GM19468 (cell line): ENCODE measurements at regions not wholly inside any gene's neighbourhood (a gene's known extent, or its start where the extent isn't known, plus 50 kb on each side); places are given as distances from the start of the nearest gene placed in this dataset.
"Not testable (repeated sequence)": the region's sequence is repeated elsewhere in the genome, so short reads cannot be mapped to it uniquely, and the experiment has no call there.

Source experiments
- ATAC-seq: cut with Tn5 transposase; IDR thresholded peaks from one replicate; pipeline ENCODE4 v1.9.1; 2021; ENCODE audit warnings: mild to moderate bottlenecking, moderate library complexity, moderate number of reproducible peaks; ENCODE audit not compliant: unreplicated experiment; ENCODE audit errors: extremely low read depth

GRCh38 chr3:88987776-88988175 lies 119.6 kb upstream of the EPHA3 start:
- no peak for ATAC-seq

- no peak for ATAC-seq
Measured at GRCh38 chr3:88988906-88989305, 118.5 kb upstream of the EPHA3 start.

- ATAC-seq = no peak
Measured at GRCh38 chr3:88991496-88991895, 115.9 kb upstream of the EPHA3 start.

- no peak for ATAC-seq
Measured at GRCh38 chr3:88996691-88997090, 110.7 kb upstream of the EPHA3 start.

DNA sequence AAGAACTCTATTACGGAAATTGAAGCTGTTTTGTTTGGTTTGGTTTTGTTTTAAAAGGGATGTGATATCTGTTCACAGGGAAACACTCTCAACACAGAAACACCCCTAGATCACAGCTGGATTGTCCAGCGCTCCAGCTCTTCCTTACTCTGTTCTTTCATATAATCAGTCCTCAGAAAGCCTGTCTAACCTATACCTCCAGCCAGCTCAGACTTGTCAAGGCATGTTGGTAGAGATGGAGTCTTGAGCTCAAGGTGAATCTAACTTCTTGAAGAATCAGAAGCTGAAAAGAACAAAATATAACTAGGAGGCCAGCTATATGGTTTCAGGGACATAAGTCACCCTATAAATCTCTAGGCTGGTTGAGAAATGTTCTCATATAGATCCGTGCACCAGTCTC lies 110.2 kb upstream of the EPHA3 start:
- ATAC-seq = no peak

DNA sequence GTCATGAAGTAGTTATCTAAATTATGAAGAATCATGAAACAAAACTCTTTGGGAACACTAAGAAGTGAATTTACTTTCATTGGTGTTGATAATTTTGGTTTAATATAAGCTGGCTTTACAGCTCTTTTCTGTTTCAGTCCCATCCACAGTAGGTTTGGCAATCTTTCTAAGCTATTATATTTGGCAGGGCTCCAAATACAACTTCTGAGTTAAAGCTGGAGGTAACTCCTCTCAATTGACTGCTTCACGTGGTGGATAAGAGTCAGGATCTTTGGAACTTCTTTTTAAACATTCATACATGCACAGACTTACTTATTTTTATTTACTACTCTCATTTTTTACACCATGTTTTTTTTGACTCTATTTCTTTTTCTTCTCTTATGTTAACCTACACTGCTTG lies 106.5 kb upstream of the EPHA3 start:
- no peak for ATAC-seq

DNA sequence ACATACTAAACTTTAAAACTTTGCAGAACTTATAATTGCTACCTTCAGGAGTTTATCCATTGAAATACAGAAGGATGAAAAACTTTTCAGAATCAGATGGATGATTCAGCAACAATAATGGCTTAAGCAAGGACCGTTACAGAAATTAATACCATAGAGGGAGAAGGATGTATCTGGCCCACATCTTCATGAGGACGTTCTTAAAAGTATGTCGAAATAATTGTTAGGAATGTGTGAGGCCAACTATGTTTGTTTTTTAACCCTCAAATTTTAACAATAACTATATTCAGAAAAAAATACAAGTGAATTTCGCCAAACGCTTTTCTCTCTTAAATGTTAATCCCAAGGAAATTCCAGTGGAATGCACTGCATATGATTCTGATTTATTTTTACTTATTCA lies 105.2 kb upstream of the EPHA3 start:
- no peak for ATAC-seq

DNA sequence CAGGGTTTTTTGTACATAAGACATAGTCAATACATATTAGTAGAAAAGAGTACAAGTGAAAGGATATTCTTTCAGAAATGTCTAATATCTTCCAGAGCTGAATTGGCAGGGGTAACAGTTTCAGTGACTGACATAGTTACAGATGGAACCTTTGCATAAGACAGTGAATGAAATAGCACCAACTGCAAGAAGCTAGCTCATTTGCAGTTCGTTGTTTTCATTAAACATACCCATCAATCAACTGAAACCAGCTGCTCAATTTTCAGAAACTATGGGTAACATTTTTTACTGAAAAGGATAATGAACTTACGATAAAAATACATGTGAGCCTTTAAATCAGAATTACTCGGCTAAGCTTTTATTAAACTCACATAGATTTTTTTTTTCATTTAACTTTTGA lies 93.9 kb upstream of the EPHA3 start:
- no peak for ATAC-seq

DNA sequence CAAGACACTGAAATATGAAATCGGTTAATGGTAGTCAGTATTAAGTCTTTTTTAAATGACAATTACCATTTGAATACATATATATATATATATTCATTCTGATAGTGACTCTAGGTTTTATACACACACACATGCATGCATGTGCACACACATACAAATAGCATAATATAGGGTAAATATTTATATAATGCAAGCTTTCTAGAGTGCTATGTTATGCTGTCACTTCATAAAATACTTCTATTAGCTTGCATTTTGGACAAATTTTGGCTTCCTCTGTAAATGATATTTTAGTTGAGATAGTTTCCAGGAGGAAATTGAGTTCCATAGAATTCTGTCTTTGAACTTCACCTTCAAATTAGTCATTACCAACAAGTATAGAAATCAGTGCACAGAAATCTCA lies 89.9 kb upstream of the EPHA3 start:
- no peak for ATAC-seq

GRCh38 chr3:89025185-89025584 lies 82.2 kb upstream of the EPHA3 start:
- ATAC-seq = no peak

- no peak for ATAC-seq
Measured at GRCh38 chr3:89032346-89033013, 74.9 kb upstream of the EPHA3 start.

DNA sequence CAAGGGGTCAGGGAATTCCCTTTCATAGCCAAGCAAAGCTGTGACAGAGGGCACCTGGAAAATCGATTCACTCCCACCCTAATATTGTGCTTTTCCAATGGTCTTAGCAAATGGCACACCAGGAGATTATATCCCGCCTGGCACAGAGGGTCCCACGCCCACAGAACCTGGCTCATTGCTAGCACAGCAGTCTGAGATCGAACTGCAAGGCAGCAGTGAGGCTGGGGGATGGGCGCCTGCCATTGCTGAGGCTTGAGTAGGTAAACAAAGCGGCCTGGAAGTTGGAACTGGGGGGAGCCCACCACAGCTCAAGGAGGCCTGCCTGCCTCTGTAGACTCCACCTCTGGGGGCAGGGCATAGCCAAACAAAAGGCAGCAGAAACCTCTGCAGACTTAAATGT lies 72.7 kb upstream of the EPHA3 start:
- ATAC-seq = not testable (repeated sequence)

DNA sequence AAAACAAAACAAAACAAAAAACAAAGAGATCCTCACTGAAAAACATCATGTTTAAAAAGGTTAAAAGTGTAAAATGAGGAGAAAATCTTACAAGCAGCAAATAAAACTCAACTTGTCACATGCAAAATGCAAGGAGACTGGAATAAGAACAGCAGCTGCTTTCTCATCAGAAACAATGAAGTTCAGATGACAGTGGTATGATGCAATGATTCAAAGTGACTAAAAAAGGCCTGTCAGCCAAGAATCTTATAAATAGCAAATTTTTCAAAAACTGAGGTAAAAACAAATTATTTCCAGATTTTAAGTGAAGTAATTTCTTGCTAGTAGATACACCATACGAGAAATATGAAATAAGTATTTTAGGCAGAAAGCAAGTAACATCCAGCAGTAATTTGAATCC lies 68.6 kb upstream of the EPHA3 start:
- ATAC-seq = no peak

GRCh38 chr3:89042236-89042835 lies 65.1 kb upstream of the EPHA3 start:
- ATAC-seq = no peak

DNA sequence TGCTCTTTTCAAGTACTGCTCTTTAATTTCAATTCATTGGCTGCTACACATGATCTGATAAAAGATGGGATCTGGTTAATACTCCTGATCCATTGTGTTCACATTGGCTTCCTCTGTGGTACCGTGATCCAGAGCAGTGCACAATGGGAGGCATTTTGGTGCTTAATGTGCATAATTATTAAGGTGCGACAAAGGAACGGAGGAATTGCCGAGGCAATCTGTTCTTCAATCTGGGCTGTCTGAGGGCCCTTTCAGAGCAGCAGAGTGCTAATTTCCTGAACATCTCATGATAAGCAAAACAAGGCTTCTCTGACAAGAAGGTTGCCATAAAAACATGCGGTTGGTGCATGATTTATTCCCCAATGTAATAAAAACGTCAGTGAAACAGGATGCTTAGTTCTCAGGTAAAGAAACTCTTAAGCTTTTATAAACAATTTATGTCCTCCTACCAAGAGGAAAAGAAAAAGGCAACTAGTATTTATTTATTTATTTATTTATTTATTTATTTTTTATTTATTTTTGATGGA lies 64.0 kb upstream of the EPHA3 start:
- ATAC-seq = no peak

DNA sequence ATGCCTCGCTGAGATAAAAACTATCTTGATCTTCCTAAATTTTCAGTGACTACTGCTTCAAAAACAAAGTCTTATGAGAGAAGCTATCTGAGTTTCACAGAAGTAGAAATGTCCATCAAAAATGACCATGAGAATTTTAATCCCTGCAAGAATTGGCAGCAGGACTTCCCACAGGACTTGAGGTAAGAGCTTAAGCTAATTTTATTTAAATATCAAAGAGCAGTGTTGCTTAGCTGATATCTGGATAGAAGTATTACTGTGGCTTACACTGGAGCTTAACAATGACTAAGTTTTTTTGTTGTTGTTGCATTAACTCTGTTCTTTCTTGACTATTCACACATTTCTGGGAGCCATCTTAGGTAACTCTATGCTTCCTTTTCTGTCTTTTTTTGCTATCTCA lies 60.8 kb upstream of the EPHA3 start:
- no peak for ATAC-seq

DNA sequence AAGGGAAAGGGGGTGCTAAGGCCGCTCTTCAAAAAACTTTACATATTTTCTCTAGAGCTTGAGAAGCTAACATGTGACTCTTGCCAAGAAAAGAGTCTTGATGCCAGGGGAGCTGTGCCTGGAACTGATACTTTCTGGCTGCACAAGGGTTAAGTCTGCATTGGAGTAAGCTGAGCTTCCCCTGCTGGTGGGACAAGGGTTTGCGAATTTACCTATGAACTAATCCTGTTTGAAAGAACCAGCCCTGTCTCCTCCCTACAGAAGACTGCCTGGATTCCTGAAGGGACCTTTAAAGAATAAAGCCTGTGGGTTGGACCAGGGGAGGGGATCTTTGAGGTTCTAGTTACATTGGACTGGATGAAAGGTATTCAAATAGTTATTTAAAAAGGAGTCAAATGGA lies 58.3 kb upstream of the EPHA3 start:
- ATAC-seq = no peak

DNA sequence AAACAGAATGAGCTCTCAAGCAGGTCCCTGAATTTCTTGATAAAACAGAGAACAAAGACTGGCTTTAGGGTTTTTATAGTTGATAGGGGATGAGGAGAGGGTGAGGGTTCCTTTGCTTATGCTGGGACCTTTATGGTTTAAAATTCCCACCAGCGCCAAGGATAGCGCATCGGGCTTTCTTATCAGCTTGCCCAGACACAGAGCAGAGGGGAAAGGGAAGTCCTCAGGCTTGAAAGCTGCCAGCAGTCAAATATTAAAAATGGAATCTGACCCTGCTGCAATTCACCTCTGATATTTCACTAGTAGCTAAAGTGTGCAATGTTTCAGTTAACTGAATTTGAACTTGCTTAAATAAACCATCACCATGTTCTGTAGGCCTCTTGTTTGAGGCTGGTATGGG lies 55.0 kb upstream of the EPHA3 start:
- no peak for ATAC-seq

- ATAC-seq = no peak
Measured at GRCh38 chr3:89057398-89057797, 50.0 kb upstream of the EPHA3 start.
